Suprapubic skin (tissue), 4 donors: ENCODE measurements at regions not wholly inside any gene's neighbourhood (a gene's known extent, or its start where the extent isn't known, plus 50 kb on each side); places are given as distances from the start of the nearest gene placed in this dataset.

Experiments
- DNase-seq, 2 donors: peaks; one replicate each; pipeline ENCODE4 v3.0.0-alpha.2; 2019; ENCODE audit warnings: low spot score in 2 of 2
- H3K27ac ChIP-seq: fragments of 200-600 bp; sonication (generic); one replicate; pipeline ENCODE4 v1.5.1; 2019
- H3K27me3 ChIP-seq: fragments of 200-600 bp; sonication (generic); one replicate; pipeline ENCODE4 v1.5.1; 2019
- H3K36me3 ChIP-seq: fragments of 200-600 bp; sonication (generic); one replicate; pipeline ENCODE4 v1.5.1; 2019
- H3K4me1 ChIP-seq: fragments of 200-600 bp; sonication (generic); one replicate; pipeline ENCODE4 v1.5.1; 2019
- H3K4me3 ChIP-seq: fragments of 200-600 bp; sonication (generic); one replicate; pipeline ENCODE4 v1.5.1; 2019; ENCODE audit warnings: mild to moderate bottlenecking
- H3K9me3 ChIP-seq: fragments of 200-600 bp; sonication (generic); one replicate; pipeline ENCODE4 v1.5.1; 2019
- EP300 ChIP-seq: sonication (generic); formaldehyde crosslinking; IDR thresholded peaks from one replicate; pipeline ENCODE4 v1.6.1; 2017; ENCODE audit warnings: antibody characterized with exemption
- POLR2A ChIP-seq, 2 donors: fragments of 450-650 bp; IDR thresholded peaks; one replicate each; pipeline ENCODE4 v1.6.1; 2017; ENCODE audit warnings: antibody characterized with exemption in 2 of 2, mild to moderate bottlenecking in 2 of 2, moderate library complexity in 2 of 2
- POLR2AphosphoS5 ChIP-seq, 3 donors: sonication (generic); formaldehyde crosslinking; IDR thresholded peaks; one replicate each; pipeline ENCODE4 v1.6.1; 2017; ENCODE audit warnings: antibody characterized with exemption in 3 of 3
- WGBS: methylation state at CpG from one replicate; pipeline ENCODE4 v1.1.5; 2018; 5-methylcytosine and 5-hydroxymethylcytosine counted together
- TF ChIP-seq, protein P1 (sequence below), 2 donors: fragments of 200-600 bp in 1 of 2; fragments of 450-650 bp in 1 of 2; sonication (generic) in 1 of 2; IDR thresholded peaks; one replicate each; pipeline ENCODE4 v1.5.1; 2016 to 2019; ENCODE audit warnings: antibody characterized with exemption in 2 of 2, mild to moderate bottlenecking in 1 of 2, moderate library complexity in 1 of 2

DNA sequence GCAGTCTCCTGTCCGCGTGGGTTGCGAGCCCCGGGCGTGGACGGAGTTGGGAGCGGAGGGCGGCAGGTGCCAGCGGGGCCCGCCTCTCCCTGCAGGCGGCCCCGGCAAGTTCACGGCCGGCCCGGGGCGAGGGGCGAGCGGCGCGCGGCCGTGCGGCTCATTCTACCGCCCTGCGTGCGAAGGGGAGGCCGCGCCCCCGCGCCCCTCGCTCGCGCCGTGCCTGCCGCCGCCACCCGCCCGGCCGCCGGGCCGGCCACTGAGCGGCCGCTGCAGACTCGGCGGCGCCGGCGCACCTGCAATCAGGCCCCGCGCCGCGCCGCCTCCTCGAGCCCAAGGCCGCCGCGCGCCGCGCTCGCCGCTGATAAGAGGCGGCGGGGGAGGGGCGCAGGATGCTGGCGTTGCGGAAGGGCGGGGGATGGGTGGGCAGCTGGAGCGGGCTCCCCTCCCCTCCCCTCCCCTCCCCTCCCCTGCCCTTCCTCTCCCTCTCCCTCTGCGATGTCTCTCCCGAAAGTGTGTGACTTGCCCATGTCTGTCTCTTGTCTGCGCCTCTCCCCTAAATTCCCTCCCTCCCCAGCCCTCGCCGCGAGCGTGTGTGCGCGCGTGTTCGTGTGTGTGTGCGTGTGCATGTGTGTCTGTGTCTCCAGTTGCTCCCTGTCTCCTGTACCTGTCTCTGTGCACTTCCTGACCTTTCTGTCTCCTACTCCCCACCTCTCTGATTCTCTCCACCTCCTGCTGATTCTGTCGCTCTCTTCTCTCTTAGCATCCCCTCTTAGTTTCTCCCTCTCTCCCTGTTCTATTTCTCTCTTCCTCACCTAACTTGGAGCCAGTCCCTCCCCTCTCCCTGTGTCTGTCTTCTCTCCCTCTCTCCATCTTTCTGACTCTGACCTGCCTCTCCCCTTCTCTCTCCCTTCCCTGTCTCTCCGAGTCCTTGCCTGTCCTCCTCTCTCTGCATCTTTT, 768.1 kb upstream of the TBX3 start:
- Histone ChIP-seq H3K27ac (no peak overlapping the region), H3K36me3 (no peaks in the 10 kb centered on the region), H3K27me3 (peaks cover 19% of the 10 kb centered on the region), H3K4me3 (peak overlapping the region; percentile 41), H3K4me1 (peaks cover 10% of the 10 kb centered on the region), H3K9me3 (no peaks in the 10 kb centered on the region)
- no peak for TF ChIP-seq POLR2AphosphoS5 (IDR thresholded peaks at IDR 0.05)
- DNase-seq: no peak
- WGBS: 12% methylated on average over 29 of the region's 83 CpGs

DNA sequence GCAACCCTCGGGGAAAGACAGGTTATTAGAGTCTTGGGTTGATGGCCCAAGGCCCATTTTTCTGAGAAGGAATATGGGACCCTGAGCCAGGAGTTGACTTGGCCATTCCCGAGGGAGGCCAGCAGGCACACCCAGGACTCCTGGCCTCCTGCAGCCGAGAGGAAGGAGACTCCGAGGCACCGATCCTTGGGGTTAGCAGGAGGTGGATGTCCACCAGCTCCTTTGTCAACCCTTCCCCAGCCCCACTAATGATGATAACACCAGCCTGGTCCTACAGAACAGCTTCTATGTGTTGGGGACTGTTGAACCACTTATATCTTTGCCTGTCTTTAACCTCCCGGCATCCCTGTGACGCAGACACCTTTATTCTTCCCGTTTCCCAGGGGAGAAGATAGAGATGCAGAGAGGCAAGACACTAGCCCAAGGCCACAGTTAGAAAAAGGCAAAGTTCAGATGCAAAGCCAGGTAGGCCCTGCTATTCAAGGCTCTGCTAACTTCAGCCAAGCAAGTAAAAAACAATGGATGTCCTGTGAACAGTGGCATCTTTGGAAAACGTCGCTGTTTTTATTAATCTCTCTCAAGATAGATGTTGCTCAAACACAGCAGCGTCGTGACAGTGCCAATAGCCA, 767.3 kb upstream of the TBX3 start:
- H3K27me3 ChIP-seq: peaks cover 19% of the 10 kb centered on the region
- H3K36me3 ChIP-seq: no peaks in the 10 kb centered on the region
- H3K27ac ChIP-seq: no peak overlapping the region
- H3K4me1 ChIP-seq: peaks cover 10% of the 10 kb centered on the region
- DNase-seq: no peak
- peak overlapping the region; percentile 41 for H3K4me3 ChIP-seq
- TF ChIP-seq EP300 (no peak), POLR2AphosphoS5 (IDR thresholded peaks at IDR 0.05) (no peak), POLR2A (IDR thresholded peaks at IDR 0.05) (no peak)
- TF ChIP-seq, protein P1, sequence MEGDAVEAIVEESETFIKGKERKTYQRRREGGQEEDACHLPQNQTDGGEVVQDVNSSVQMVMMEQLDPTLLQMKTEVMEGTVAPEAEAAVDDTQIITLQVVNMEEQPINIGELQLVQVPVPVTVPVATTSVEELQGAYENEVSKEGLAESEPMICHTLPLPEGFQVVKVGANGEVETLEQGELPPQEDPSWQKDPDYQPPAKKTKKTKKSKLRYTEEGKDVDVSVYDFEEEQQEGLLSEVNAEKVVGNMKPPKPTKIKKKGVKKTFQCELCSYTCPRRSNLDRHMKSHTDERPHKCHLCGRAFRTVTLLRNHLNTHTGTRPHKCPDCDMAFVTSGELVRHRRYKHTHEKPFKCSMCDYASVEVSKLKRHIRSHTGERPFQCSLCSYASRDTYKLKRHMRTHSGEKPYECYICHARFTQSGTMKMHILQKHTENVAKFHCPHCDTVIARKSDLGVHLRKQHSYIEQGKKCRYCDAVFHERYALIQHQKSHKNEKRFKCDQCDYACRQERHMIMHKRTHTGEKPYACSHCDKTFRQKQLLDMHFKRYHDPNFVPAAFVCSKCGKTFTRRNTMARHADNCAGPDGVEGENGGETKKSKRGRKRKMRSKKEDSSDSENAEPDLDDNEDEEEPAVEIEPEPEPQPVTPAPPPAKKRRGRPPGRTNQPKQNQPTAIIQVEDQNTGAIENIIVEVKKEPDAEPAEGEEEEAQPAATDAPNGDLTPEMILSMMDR (IDR thresholded peaks at IDR 0.05): no peak
- no peaks in the 10 kb centered on the region for H3K9me3 ChIP-seq
- WGBS: 54% methylated on average over 9 of the region's 12 CpGs

DNA sequence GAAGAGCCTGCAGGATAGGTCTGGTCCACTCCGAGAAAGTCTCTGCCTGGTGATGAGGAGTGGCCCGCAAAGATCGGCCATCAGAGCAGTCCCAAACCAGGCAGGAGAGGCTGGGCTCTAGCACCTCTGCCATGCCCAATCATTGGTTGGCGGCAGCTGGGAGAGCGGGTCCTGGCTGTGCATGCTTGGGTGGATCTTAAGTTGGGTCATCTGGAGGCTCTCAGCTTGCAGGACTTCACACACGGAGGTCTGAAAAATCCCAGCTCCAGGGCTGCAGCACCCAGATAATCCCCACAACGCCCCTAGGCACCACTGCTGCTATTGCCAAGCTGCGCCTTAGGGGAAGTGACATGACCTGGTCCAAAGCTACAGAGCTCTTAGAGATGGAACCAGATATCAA, 766.7 kb upstream of the TBX3 start:
- Histone ChIP-seq H3K9me3 (no peaks in the 10 kb centered on the region), H3K36me3 (no peaks in the 10 kb centered on the region), H3K27ac (no peak overlapping the region), H3K27me3 (peaks cover 19% of the 10 kb centered on the region), H3K4me1 (peaks cover 10% of the 10 kb centered on the region), H3K4me3 (no peak overlapping the region)
- DNase-seq: no peak
- TF ChIP-seq, protein P1 (IDR thresholded peaks at IDR 0.05): no peak
- TF ChIP-seq EP300: no peak
- no peak for TF ChIP-seq POLR2A (IDR thresholded peaks at IDR 0.05)
- TF ChIP-seq POLR2AphosphoS5 (IDR thresholded peaks at IDR 0.05): no peak
- WGBS: 92% methylated on average over 6 of the region's 8 CpGs

DNA sequence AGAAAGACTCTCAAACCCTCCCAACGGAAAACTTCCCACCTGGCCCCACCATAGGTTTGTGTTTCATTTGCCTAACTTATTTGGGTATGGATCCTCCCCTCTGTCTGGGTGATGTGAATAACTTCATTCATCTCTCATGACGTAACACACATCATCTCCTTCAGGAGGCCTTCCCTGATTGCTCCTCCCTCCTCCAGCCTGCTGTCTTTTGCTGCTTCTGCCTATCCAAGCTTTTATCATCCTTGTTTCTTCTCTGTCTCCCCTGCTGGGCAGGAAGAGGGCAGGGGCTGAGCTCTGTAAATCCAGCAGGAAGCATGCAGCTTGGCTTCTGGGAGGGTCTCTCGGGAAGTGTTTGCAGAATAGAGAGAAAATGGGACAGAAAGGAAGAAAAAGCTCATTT, 766.0 kb upstream of the TBX3 start:
- no peak overlapping the region for H3K4me3 ChIP-seq
- WGBS: 94% methylated on average over 3 of the region's 3 CpGs

DNA sequence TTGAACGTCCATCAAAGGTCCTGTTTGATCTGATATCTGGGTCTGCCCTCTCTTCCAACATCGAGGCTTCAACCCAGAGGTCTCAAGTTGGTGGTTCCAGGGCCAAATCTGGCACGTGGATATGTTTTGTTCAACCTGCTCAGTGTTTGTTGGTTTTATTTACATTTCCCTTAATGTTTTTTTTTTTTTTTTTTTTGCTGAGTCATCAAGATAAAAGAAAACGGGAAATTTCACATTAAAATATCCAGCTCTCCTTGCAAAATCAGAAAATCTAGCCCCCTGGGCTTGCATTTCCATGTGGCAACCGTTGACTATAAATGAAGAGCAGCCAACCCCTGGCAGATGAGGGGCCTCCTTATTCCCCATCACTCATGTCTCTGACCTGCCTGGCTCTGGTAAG, 765.6 kb upstream of the TBX3 start:
- no peak for DNase-seq
- Histone ChIP-seq H3K36me3 (no peaks in the 10 kb centered on the region), H3K27ac (no peak overlapping the region), H3K27me3 (peaks cover 19% of the 10 kb centered on the region), H3K9me3 (no peaks in the 10 kb centered on the region), H3K4me3 (no peak overlapping the region), H3K4me1 (peaks cover 10% of the 10 kb centered on the region)
- TF ChIP-seq POLR2A (IDR thresholded peaks at IDR 0.05) (no peak), EP300 (no peak), POLR2AphosphoS5 (IDR thresholded peaks at IDR 0.05) (no peak)
- TF ChIP-seq, protein P1 (IDR thresholded peaks at IDR 0.05): no peak
- WGBS: 85% methylated on average over 5 of the region's 5 CpGs

More for the DNA sequence above, 766.0 kb upstream of the TBX3 start:
- Histone ChIP-seq H3K27ac (no peak overlapping the region), H3K9me3 (no peaks in the 10 kb centered on the region), H3K27me3 (peaks cover 19% of the 10 kb centered on the region), H3K4me1 (peaks cover 10% of the 10 kb centered on the region), H3K36me3 (no peaks in the 10 kb centered on the region)
- DNase-seq: no peak
- TF ChIP-seq POLR2A (IDR thresholded peaks at IDR 0.05): no peak

DNA sequence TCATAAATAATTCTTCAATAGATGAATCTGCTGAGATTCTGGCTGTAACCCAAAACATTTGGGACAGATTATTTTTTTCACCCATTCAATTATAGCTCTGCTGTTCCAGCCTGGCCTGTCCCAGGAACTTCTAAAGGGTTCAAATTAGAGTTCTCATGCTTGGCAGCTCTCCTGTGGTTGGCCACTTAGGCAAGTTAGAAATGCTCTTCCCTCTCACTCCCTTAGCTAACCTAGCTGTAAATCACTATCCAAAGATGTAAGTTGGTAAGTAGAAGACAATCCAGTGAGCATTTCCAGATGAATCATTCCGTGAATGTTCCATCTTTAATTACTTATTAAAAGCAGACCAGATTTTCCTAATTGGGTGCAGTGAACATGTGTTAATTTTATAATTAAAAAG, 760.4 kb upstream of the TBX3 start:
- Histone ChIP-seq H3K36me3 (no peaks in the 10 kb centered on the region), H3K27ac (no peak overlapping the region), H3K27me3 (no peaks in the 10 kb centered on the region), H3K4me3 (no peak overlapping the region), H3K9me3 (no peaks in the 10 kb centered on the region), H3K4me1 (peaks cover 5% of the 10 kb centered on the region)
- no peak for DNase-seq
- TF ChIP-seq, protein P1 (IDR thresholded peaks at IDR 0.05): no peak
- TF ChIP-seq POLR2AphosphoS5 (IDR thresholded peaks at IDR 0.05) (no peak), POLR2A (IDR thresholded peaks at IDR 0.05) (no peak), EP300 (no peak)
- WGBS: 64% methylated on average over 1 of the region's 1 CpG
